GM10266 (cell line): ENCODE measurements at regions not wholly inside any gene's neighbourhood (a gene's known extent, or its start where the extent isn't known, plus 50 kb on each side); places are given as distances from the start of the nearest gene placed in this dataset.

ENCODE experiments used
- DNase-seq: peaks from one replicate; pipeline ENCODE4 v3.0.0; 2012; ENCODE audit errors: extremely low spot score
- TF ChIP-seq, protein P1 (sequence below): IDR thresholded peaks from 2 replicates; pipeline ENCODE4 v1.5.1; 2012; ENCODE audit warnings: mild to moderate bottlenecking, low read depth; ENCODE audit not compliant: control insufficient read depth, insufficient read depth; ENCODE audit errors: missing control alignments

DNA sequence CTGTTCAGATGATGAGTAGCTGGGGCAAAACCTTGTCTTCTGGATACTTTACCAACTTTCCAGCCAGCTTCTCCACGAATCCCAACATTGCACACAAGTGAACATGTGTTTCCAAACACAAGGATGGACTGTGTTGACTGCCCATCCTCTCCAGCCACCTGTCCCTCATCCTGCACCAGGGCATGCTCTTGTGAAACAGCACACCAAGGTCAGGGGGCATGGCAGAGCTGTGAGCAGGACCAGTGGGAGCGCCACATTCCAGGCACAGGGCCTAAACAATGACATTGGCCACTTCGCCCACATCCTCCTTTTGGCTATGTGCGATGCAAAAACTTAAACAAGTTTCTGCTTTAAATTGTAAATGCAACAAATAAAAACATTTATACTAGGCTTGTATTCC, 105.5 kb downstream of the IRS2 start:
- no peak for DNase-seq
- TF ChIP-seq, protein P1, sequence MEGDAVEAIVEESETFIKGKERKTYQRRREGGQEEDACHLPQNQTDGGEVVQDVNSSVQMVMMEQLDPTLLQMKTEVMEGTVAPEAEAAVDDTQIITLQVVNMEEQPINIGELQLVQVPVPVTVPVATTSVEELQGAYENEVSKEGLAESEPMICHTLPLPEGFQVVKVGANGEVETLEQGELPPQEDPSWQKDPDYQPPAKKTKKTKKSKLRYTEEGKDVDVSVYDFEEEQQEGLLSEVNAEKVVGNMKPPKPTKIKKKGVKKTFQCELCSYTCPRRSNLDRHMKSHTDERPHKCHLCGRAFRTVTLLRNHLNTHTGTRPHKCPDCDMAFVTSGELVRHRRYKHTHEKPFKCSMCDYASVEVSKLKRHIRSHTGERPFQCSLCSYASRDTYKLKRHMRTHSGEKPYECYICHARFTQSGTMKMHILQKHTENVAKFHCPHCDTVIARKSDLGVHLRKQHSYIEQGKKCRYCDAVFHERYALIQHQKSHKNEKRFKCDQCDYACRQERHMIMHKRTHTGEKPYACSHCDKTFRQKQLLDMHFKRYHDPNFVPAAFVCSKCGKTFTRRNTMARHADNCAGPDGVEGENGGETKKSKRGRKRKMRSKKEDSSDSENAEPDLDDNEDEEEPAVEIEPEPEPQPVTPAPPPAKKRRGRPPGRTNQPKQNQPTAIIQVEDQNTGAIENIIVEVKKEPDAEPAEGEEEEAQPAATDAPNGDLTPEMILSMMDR: no peak

DNA sequence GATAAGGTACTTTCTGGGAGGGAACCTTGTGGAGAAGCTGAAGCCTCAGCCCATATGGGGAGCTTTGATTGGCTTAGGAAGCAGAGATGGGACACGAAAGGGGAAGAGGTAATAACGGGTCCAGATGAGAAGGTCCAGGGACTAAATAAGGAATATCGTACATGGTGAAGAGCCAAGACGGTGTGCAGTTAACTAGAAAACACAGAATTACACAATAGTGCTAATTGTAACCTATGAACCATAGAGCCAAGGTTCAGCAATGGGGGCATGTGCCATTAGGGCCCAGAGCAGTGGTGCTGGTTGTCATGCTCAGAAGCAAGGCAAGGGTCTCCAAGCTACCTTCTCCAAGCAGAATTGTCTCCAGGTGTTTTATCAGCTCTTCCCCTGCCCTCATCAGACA, 106.1 kb downstream of the IRS2 start:
- no peak for DNase-seq
- TF ChIP-seq, protein P1: no peak

DNA sequence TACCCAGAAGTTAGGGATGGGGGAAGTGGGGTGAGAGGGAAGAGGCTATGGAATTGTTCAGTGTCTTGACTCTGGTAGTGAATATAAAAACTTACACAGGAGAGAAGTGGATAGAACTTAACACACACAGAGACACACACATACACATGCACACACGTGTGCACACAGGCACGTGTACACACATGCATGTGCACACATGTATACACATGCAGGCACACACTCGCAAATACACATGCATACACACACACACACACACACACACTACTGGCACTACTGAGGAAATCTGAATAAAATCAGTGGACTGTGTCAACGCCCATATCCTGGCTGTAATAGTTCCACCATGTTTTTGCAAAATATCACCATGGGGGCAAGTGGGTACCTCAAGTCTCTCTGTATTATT, 107.9 kb downstream of the IRS2 start:
- TF ChIP-seq, protein P1: no peak
- DNase-seq: no peak

DNA sequence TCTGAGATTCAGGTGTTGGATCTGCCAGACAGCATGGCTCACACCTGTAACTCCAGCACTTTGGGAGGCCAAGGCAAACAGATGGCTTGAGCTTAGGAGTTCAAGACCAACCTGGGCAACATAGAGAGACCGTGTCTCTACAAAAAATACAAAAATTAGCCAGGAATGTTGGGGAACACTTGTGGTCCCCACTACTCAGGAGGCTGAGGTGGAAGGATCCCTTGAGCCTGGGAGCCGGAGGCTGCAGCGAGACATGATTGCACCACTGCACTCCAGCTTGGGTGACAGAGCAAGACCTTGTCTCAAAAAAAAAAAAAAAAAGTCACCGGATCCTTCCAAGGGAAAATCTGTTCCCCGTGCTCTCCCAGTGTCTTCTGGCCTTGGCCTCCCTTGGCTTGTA, 109.2 kb downstream of the IRS2 start:
- no peak for DNase-seq
- TF ChIP-seq, protein P1: no peak

DNA sequence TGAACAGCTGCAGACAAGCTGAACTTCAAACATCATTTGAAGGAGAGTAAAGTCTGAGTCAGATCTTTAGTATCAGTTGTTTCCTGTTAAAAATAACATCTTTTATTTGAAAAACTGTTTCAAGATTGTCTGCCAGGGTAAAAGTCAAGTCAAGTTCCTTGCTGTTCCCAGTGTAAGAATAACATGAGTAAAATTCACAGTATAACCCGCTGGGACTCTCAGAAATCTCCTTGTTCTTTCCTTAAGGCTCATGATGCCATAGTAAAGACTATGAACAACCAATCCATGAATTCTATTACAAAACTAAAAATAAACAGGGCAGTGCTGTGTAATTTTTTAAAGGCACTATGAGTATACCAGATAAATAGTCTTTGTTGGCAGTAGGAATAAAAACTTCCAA, 112.9 kb downstream of the IRS2 start:
- TF ChIP-seq, protein P1: no peak
- no peak for DNase-seq

DNA sequence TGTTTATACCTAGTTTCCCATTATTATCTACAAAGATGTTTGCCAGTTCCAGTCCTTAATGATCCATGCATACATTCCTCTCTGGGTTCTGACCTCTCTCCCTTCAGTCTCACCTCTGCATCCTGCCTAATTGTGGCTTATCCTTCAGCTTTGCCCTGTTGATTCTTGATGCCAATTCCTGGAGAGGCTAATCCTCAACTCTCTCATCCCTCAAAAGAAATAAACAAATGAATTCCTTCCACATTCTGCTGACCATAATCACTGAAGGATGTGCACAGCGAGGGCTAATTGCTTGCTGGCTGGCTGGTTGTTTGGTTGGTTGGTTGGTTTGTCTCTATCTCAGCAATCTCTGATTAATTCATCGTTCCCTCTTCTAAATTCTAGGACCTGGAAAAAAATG, 113.8 kb downstream of the IRS2 start:
- no peak for DNase-seq

DNA sequence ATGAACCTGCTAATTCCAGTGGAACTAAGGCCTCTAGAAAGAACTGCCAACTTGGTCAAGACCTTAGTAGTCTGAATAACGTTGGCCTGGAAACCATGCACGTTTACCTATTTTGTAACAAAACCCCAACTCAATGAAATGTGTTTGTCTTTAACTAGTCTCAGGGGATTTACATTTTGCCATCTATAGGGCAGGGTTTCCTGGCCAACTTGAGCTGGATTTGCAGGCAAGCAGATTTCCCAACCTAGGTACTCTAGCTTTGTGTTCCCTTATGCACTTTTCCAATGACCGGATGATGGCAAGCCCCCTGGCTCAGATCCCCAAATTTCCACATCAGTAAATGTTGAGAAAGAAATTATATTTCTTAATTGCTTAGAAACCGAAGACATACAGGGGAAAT, 114.5 kb downstream of the IRS2 start:
- no peak for DNase-seq
- TF ChIP-seq, protein P1: no peak

More for the DNA sequence above, 113.8 kb downstream of the IRS2 start:
- TF ChIP-seq, protein P1: no peak

DNA sequence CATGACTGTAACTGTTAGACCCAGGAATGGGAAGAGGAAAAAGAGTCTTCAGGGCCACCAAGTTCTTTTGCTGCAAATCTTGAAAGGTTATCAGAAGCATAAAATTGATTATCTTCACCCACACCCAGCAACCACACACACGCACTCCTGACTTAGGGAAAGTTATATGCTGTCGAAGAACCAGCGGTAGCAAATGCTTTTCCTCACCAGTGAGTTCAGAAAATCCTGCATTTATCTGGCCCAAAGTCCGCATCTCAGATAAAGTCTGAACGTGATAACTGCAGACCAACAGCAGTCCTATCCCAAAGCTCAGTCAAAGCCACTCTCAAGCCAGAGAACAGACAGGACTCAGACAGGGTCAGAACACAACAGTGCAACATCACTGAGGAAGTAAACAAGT, 115.6 kb downstream of the IRS2 start:
- DNase-seq: no peak
- TF ChIP-seq, protein P1: no peak
